H1 (cell line): ENCODE measurements at regions not wholly inside any gene's neighbourhood (a gene's known extent, or its start where the extent isn't known, plus 50 kb on each side); places are given as distances from the start of the nearest gene placed in this dataset.

Source experiments
- CTCF ChIA-PET: fragments of 300-600 bp; sonication (Branson Sonifier 250); formaldehyde crosslinking; loops from one replicate; lab custom pipeline; 2021; ENCODE audit not compliant: partially characterized antibody; lab: Charles Lee
- POLR2A ChIA-PET: fragments of 300-600 bp; sonication (Branson Sonifier 250); formaldehyde crosslinking; loops from one replicate; lab custom pipeline; 2021; ENCODE audit warnings: inconsistent platforms; ENCODE audit not compliant: partially characterized antibody; lab: Charles Lee
- DNase-seq, 2 experiments: peaks; one replicate each; pipeline versions ENCODE4 v3.0.0 to v3.0.0-alpha.2; 2010 to 2022; ENCODE audit warnings: low spot score in 2 of 2, low read depth in 1 of 2, mixed read lengths in 1 of 2
- FAIRE-seq: peaks from 2 replicates; lab custom pipeline; 2011; peaks lifted over from hg19 to GRCh38; lab: Jason Lieb, UNC
- H2AFZ ChIP-seq: 2 replicates; pipeline ENCODE4 v1.8.1; 2012; ENCODE audit warnings: low read length, inconsistent platforms
- H2AK5ac ChIP-seq: 2 replicates; pipeline ENCODE4 v1.6.1; 2013; ENCODE audit warnings: low read depth, low read length
- H2BK120ac ChIP-seq: replicated peaks from 2 replicates; pipeline ENCODE3; 2013; ENCODE audit warnings: low read depth, low read length, inconsistent platforms
- H2BK12ac ChIP-seq: 2 replicates; pipeline ENCODE4 v1.6.1; 2013; ENCODE audit warnings: low read depth, low read length
- H2BK15ac ChIP-seq: 2 replicates; pipeline ENCODE4 v1.6.1; 2013; ENCODE audit warnings: low read length
- H2BK20ac ChIP-seq: 2 replicates; pipeline ENCODE4 v1.6.1; 2013; ENCODE audit warnings: low read length
- H2BK5ac ChIP-seq: 2 replicates; pipeline ENCODE4 v1.6.1; 2013; ENCODE audit warnings: low read depth, low read length
- H3K14ac ChIP-seq: 2 replicates; pipeline ENCODE4 v1.6.1; 2013; ENCODE audit warnings: inconsistent platforms; ENCODE audit not compliant: insufficient read length
- H3K18ac ChIP-seq: 2 replicates; pipeline ENCODE4 v1.6.1; 2013; ENCODE audit warnings: low read length; ENCODE audit errors: extremely low read depth
- H3K23ac ChIP-seq: 2 replicates; pipeline ENCODE4 v1.6.1; 2013; ENCODE audit warnings: inconsistent platforms; ENCODE audit not compliant: insufficient read length
- H3K23me2 ChIP-seq: 2 replicates; pipeline ENCODE4 v1.6.1; 2013; ENCODE audit warnings: low read depth, low read length
- H3K27ac ChIP-seq: 2 replicates; pipeline ENCODE4 v1.6.1; 2011; ENCODE audit warnings: low read depth, low read length, inconsistent platforms
- H3K27me3 ChIP-seq, 4 experiments: replicated peaks in 1 of 4; 1 replicate in 1 of 4; 2 replicates in 3 of 4; pipeline versions ENCODE4 v1.6.1 to v1.8.1; 2011 to 2013; ENCODE audit warnings: low read length in 3 of 4, mild to moderate bottlenecking in 3 of 4, inconsistent platforms in 2 of 4, mixed read lengths in 2 of 4, moderate library complexity in 1 of 4; ENCODE audit not compliant: control insufficient read depth in 3 of 4, insufficient read depth in 3 of 4; ENCODE audit errors: extremely low read depth in 1 of 4
- H3K36me3 ChIP-seq, 4 experiments: 2 replicates each; pipeline versions ENCODE4 v1.6.1 to v1.8.1; 2011 to 2013; ENCODE audit warnings: mild to moderate bottlenecking in 4 of 4, low read length in 3 of 4, moderate library complexity in 2 of 4, control low read depth in 1 of 4, inconsistent platforms in 1 of 4; ENCODE audit not compliant: insufficient read depth in 4 of 4, control insufficient read depth in 2 of 4
- H3K4ac ChIP-seq: replicated peaks from 2 replicates; pipeline ENCODE3; 2013; ENCODE audit warnings: low read length, low read depth, mixed read lengths, inconsistent platforms; ENCODE audit not compliant: insufficient read length
- H3K4me1 ChIP-seq, 4 experiments: replicated peaks in 1 of 4; 1 replicate in 1 of 4; 2 replicates in 3 of 4; pipeline versions ENCODE4 v1.6.1 to v1.8.1; 2011 to 2013; ENCODE audit warnings: low read length in 3 of 4, inconsistent platforms in 2 of 4, mixed read lengths in 1 of 4; ENCODE audit not compliant: insufficient read depth in 4 of 4, control insufficient read depth in 3 of 4
- H3K4me2 ChIP-seq, 2 experiments: 2 replicates each; pipeline versions ENCODE4 v1.6.1 to v1.8.1; 2011 to 2013; ENCODE audit warnings: low read depth in 2 of 2, low read length in 2 of 2, control low read depth in 1 of 2, inconsistent platforms in 1 of 2, mild to moderate bottlenecking in 1 of 2; ENCODE audit not compliant: insufficient read depth in 1 of 2
- H3K4me3 ChIP-seq, 4 experiments: fragments of 200-600, 300-600 bp in 1 of 4; sonication (generic), shearing (Covaris generic), sonication (Bioruptor Twin) in 1 of 4; 2 replicates each; pipeline versions ENCODE4 v1.5.1 to v1.8.1; 2011 to 2016; ENCODE audit warnings: low read length in 4 of 4, low read depth in 3 of 4, control low read depth in 2 of 4, inconsistent platforms in 2 of 4, mild to moderate bottlenecking in 2 of 4, mixed read lengths in 1 of 4, moderate library complexity in 1 of 4; ENCODE audit not compliant: insufficient read depth in 2 of 4; ENCODE audit errors: extremely low read depth in 1 of 4
- H3K56ac ChIP-seq: replicated peaks from 2 replicates; pipeline ENCODE3; 2013; ENCODE audit warnings: low read depth, mild to moderate bottlenecking, mixed read lengths, low read length, inconsistent platforms; ENCODE audit not compliant: insufficient read length
- H3K79me1 ChIP-seq: 2 replicates; pipeline ENCODE4 v1.6.1; 2013; ENCODE audit warnings: low read depth, low read length, control low read depth
- H3K79me2 ChIP-seq, 2 experiments: 2 replicates each; pipeline versions ENCODE4 v1.6.1 to v1.8.1; 2012 to 2013; ENCODE audit warnings: low read length in 2 of 2, mild to moderate bottlenecking in 2 of 2, inconsistent platforms in 1 of 2; ENCODE audit not compliant: insufficient read depth in 2 of 2, control insufficient read depth in 1 of 2
- H3K9ac ChIP-seq, 4 experiments: replicated peaks in 1 of 4; 1 replicate in 1 of 4; 2 replicates in 3 of 4; pipeline versions ENCODE4 v1.6.1 to v1.8.1; 2011 to 2013; ENCODE audit warnings: low read depth in 3 of 4, low read length in 3 of 4, control low read depth in 2 of 4, mild to moderate bottlenecking in 2 of 4, moderate library complexity in 2 of 4, inconsistent platforms in 1 of 4; ENCODE audit errors: extremely low read depth in 1 of 4
- H3K9me3 ChIP-seq, 2 experiments: 2 replicates each; pipeline versions ENCODE4 v1.6.1 to v1.8.1; 2012 to 2013; ENCODE audit warnings: mild to moderate bottlenecking in 2 of 2, moderate library complexity in 2 of 2, control low read depth in 1 of 2, inconsistent platforms in 1 of 2, low read depth in 1 of 2, low read length in 1 of 2, mixed read lengths in 1 of 2; ENCODE audit not compliant: insufficient read depth in 2 of 2
- H4K20me1 ChIP-seq, 2 experiments: replicated peaks in 1 of 2; 2 replicates each; pipeline versions ENCODE3 to v1.8.1; 2011 to 2013; ENCODE audit warnings: inconsistent platforms in 2 of 2, low read length in 2 of 2, mild to moderate bottlenecking in 1 of 2; ENCODE audit not compliant: insufficient read depth in 2 of 2, control insufficient read depth in 1 of 2
- H4K5ac ChIP-seq: 2 replicates; pipeline ENCODE4 v1.6.1; 2013; ENCODE audit warnings: low read length, low read depth, mixed read lengths, inconsistent platforms; ENCODE audit not compliant: insufficient read length
- H4K8ac ChIP-seq: 2 replicates; pipeline ENCODE4 v1.8.0; 2013; ENCODE audit warnings: mild to moderate bottlenecking, moderate library complexity, low read length, inconsistent platforms; ENCODE audit not compliant: insufficient read depth; ENCODE audit errors: extremely low read depth
- H4K91ac ChIP-seq: replicated peaks from 2 replicates; pipeline ENCODE3; 2013; ENCODE audit warnings: low read length, mixed read lengths, inconsistent platforms; ENCODE audit not compliant: insufficient read length
- ATF2 ChIP-seq: IDR thresholded peaks from 2 replicates; pipeline ENCODE4 v1.6.1; 2012; ENCODE audit warnings: low read length, inconsistent platforms
- BACH1 ChIP-seq: IDR thresholded peaks from 2 replicates; pipeline ENCODE4 v1.6.1; 2012; ENCODE audit warnings: low read length, improper control_type of control experiment
- BCL11A ChIP-seq, 2 experiments: IDR thresholded peaks; one replicate each; pipeline ENCODE4 v1.6.1; 2011; ENCODE audit warnings: low read depth in 2 of 2, low read length in 2 of 2, mild to moderate bottlenecking in 2 of 2
- E2F6 ChIP-seq: IDR thresholded peaks from 2 replicates; pipeline ENCODE4 v1.6.1; 2012; ENCODE audit warnings: inconsistent platforms
- EZH2 ChIP-seq: fragments of 200-600 bp; sonication (generic); IDR thresholded peaks from 2 replicates; pipeline ENCODE4 v1.7.1; 2012; ENCODE audit warnings: low read depth, mild to moderate bottlenecking, moderate library complexity, low read length, inconsistent platforms; ENCODE audit not compliant: severe bottlenecking
- FOSL1 ChIP-seq: IDR thresholded peaks from 2 replicates; pipeline ENCODE4 v1.6.1; 2011; ENCODE audit warnings: mild to moderate bottlenecking, low read depth, low read length, moderate library complexity; ENCODE audit not compliant: insufficient read depth
- HDAC2 ChIP-seq, 2 experiments: fragments of 300-600 bp in 1 of 2; sonication (generic) in 1 of 2; IDR thresholded peaks; 2 replicates each; pipeline ENCODE4 v1.6.1; 2011 to 2012; ENCODE audit warnings: low read depth in 2 of 2, low read length in 2 of 2, mild to moderate bottlenecking in 2 of 2, moderate library complexity in 2 of 2, borderline replicate concordance in 1 of 2, inconsistent platforms in 1 of 2
- KDM1A ChIP-seq: fragments of 200-600, 300-600 bp; sonication (generic); IDR thresholded peaks from 2 replicates; pipeline ENCODE4 v1.7.1; 2016; ENCODE audit warnings: mild to moderate bottlenecking, low read length, borderline replicate concordance
- SAP30 ChIP-seq: fragments of 300-600 bp; sonication (generic); IDR thresholded peaks from 2 replicates; pipeline ENCODE4 v1.7.1; 2012; ENCODE audit warnings: low read length, moderate library complexity, mild to moderate bottlenecking, inconsistent platforms; ENCODE audit not compliant: insufficient read depth, insufficient replicate concordance
- SIX5 ChIP-seq: IDR thresholded peaks from 2 replicates; pipeline ENCODE4 v1.6.1; 2011; ENCODE audit warnings: mild to moderate bottlenecking, low read depth, low read length
- SRF ChIP-seq: IDR thresholded peaks from 2 replicates; pipeline ENCODE4 v1.6.1; 2011; ENCODE audit warnings: mild to moderate bottlenecking, low read depth, low read length, moderate library complexity
- TAF1 ChIP-seq: IDR thresholded peaks from 2 replicates; pipeline ENCODE4 v1.6.1; 2011; ENCODE audit warnings: mild to moderate bottlenecking, low read depth, low read length
- whole genome bisulfite sequencing, 2 experiments: shearing (Covaris generic) in 1 of 2; methylation state at CpG; one replicate each; pipeline versions ENCODE4 v1.1.6 to v1.1.7; 2013 to 2015; ENCODE audit warnings: low lambda C conversion rate in 2 of 2, mixed read lengths in 2 of 2, inconsistent platforms in 1 of 2, low coverage in 1 of 2, missing lambda C conversion rate in 1 of 2; ENCODE audit not compliant: insufficient replicate concordance in 2 of 2, insufficient coverage in 1 of 2, insufficient read length in 1 of 2; ENCODE audit errors: extremely low coverage in 1 of 2, missing lambda C conversion rate in 1 of 2; 5-methylcytosine and 5-hydroxymethylcytosine counted together

GRCh38 chr20:24835195-24835594, 113.9 kb upstream of the CST7 start:
- no peaks in the 10 kb centered on the region for H4K20me1 ChIP-seq
- no peak overlapping the region for H3K4ac ChIP-seq
- no peak overlapping the region for H4K5ac ChIP-seq
- no peaks in the 10 kb centered on the region for H3K79me2 ChIP-seq
- H2BK120ac ChIP-seq: no peak overlapping the region
- no peak overlapping the region for H3K23ac ChIP-seq
- peaks cover 2% of the 10 kb centered on the region; the same call in 1 of the 2 replicates for H3K23me2 ChIP-seq
- no peak overlapping the region for H4K91ac ChIP-seq
- no peak overlapping the region for H3K9ac ChIP-seq
- no peaks in the 10 kb centered on the region for H3K9me3 ChIP-seq
- ChIA-PET POLR2A (no interaction called here), CTCF (interaction anchor here (0.9 kb wide), 1 partner anchor 82 kb away, joined by 3 read pairs; no protein-coding TSS in a partner anchor)
- no peak overlapping the region for H2BK12ac ChIP-seq
- WGBS, 2 experiments: 92% methylated on average over 5 of the region's 5 CpGs; no CpG with 5 or more reads in 1 of the 2 experiments
- no peak overlapping the region for H2BK15ac ChIP-seq
- H2BK5ac ChIP-seq: no peak overlapping the region
- H2AK5ac ChIP-seq: no peak overlapping the region
- H4K8ac ChIP-seq: no peak overlapping the region
- H3K27ac ChIP-seq: no peak overlapping the region
- H3K4me2 ChIP-seq: no peak overlapping the region
- no peak overlapping the region for H3K14ac ChIP-seq
- no peaks in the 10 kb centered on the region for H3K4me1 ChIP-seq
- H3K27me3 ChIP-seq: no peaks in the 10 kb centered on the region
- no peak overlapping the region for H2AFZ ChIP-seq
- no peak overlapping the region for H2BK20ac ChIP-seq
- DNase-seq (no peak), FAIRE-seq (no peak)
- H3K36me3 ChIP-seq: no peaks in the 10 kb centered on the region
- H3K79me1 ChIP-seq: no peaks in the 10 kb centered on the region
- H3K56ac ChIP-seq: no peak overlapping the region
- H3K4me3 ChIP-seq: no peak overlapping the region
- H3K18ac ChIP-seq: no peak overlapping the region
- no peak for TF ChIP-seq BACH1
- no peak for TF ChIP-seq ATF2
- no peak for TF ChIP-seq TAF1
- no peak for TF ChIP-seq FOSL1
- TF ChIP-seq KDM1A: no peak
- TF ChIP-seq HDAC2 (IDR thresholded peaks at IDR 0.05; ENCODE audit: borderline replicate concordance in 1 of 2, low read depth in 2 of 2, low read length in 2 of 2): no peak
- TF ChIP-seq SIX5: no peak
- no peak for TF ChIP-seq SRF
- no peak for TF ChIP-seq SAP30
- no peak for TF ChIP-seq BCL11A (IDR thresholded peaks at IDR 0.05; ENCODE audit: low read depth in 2 of 2, low read length in 2 of 2)
- TF ChIP-seq EZH2: no peak
- TF ChIP-seq E2F6: no peak
